HG02610 (cell line): ENCODE measurements at regions not wholly inside any gene's neighbourhood (a gene's known extent, or its start where the extent isn't known, plus 50 kb on each side); places are given as distances from the start of the nearest gene placed in this dataset.

Experiments used
- ATAC-seq: cut with Tn5 transposase; IDR thresholded peaks from one replicate; pipeline ENCODE4 v1.9.1; 2021; ENCODE audit warnings: mild to moderate bottlenecking, moderate library complexity; ENCODE audit not compliant: unreplicated experiment

DNA sequence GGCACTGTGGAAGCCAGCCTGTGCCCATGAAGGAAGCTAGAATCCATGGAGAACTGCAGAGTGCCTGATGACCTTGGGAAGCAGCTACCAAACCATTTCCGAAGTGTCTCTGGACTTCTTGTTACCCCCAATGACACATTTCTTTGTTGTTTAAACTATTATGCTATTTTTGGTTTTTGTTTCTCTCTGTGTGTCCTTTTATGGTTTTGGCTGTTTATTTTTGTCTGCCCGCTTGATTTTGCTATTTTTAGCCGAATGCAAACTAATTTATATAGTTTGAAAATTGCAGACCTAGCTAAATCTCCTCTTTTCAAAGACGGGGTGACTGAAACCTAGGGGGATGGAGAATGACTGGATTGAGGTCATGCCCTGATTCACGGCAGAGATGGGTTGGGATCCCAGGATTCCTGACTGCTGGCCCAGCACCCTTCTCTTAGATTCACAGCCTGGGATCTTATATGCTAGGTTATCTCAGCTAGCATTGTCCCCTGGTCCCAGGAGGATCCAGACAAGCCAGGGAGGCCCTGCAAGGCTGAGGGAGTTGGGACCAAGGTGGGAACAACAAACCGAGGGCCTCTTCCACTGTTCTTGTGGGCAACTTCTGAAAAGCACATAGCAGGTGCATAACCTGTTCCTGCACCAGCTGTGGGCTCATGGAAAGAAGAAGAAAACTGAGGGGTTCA lies 116.3 kb upstream of the HAAO start:
- no peak for ATAC-seq

DNA sequence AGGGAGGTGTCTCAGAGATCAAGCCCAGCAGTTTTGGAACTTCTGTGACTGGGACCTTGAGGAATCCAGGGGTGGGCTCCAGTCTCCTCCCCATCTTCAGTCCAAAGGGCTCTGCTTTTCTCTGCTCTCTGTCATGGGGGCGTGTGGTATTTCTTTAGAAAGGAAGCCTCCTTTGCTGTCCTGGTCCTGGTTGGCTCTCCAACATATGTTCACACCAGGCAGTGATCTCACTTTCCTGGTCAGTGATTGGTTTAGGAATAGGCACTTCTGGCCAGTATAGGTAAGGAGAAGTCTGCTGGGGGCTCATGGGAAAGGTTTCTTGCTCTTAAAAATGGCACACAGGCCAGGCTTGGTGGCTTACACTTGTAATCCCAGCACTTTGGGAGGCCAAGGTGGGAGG lies 115.5 kb upstream of the HAAO start:
- ATAC-seq: no peak

DNA sequence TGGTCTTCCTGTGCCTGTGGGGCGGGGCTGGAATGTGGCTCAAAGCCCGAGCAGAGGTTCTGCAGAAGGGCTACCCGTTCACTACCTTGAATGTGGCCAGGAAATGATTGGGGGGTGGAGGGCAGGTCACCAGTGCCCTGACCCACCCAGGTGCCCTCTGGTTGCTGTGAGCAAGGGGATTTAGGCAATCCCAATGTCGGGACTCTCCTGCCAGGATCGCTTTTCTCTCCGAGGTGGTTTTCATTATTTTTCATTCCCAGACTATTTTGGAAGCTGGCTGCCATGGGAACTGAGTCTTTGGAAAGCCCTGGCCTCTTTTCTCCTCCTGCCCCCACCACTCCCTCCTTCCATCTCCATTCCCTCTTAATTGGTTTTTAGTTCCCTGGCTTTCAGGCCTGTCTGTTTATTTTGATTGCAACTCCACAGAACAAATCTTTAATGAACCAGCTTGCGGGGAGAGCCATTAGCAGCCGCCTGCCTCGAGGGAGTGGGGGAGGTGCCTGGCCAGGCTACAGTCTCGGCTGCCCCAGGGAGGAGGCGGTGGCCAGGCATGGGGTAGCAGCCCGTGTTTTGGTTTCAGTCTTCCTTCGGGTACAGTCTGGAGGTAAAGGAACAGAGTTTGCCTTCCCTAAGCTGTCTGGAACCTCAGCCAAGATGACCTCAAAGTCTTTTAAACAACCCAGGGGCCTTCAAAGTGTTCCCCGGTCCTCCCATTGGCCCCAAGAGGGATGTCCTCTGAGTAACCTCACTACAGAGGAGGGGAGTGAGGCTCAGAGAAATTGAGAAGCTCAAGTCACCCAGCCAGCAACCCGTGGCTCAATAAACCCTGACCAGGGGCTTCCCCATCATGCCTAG lies 114.4 kb upstream of the HAAO start:
- no peak for ATAC-seq

DNA sequence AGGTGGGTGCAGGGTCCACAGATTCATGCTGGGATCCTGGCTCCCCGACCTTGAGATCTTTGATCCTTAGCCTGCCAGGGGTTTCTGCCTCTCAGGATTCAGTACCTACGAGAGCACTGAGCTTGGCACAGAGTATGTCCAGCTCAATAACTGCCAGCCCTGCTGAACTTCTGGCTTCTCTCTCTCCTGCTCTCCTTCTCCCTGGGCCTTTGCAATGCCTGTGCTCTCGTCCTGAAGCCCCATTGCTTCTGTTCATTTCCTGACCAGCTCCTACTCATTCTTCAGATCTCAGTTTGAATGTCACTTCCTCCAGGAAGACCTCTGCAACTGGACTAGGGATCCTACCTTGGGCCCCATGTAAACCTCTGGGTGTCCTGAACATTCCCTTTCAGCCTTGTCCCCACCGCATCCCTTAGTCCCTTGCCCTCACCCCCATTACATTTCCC lies 113.8 kb upstream of the HAAO start:
- ATAC-seq: no peak

DNA sequence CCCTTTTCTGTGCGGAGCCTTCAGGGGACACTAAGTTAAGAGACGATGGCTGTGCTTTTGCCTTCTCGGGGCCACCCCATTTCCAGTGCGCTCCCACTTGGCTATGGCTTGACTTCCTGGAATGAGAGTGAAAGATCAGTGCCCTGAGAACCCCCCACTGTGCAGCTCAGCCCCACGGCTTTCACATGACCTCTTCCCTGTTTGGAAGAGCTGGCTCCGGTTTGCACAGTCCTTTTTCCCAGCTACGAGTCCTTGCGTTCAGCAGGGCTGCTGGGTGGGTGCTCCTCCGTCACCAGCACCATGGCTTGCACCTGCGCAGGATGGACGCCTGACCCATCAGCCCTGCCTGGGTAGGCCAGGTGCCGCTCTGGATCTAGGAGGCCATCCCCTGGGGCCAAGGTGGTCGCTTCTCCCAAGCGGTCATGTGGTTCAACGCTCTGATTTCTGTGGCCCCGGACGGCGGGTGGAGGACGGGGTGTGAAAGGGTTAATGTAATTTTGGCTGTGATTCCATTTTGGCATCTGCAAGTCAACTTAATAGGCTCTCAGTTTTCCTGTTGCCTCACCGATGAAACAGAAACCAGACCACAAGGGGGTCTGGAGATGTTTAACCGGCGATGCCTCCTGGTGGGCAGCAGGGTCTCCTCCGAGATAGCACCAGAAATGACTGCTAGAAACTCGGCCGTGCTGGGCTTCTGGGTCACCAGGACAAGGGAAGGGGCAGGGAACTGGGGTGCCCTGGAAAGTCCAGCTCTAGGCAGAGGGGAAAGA lies 113.1 kb upstream of the HAAO start:
- no peak for ATAC-seq

DNA sequence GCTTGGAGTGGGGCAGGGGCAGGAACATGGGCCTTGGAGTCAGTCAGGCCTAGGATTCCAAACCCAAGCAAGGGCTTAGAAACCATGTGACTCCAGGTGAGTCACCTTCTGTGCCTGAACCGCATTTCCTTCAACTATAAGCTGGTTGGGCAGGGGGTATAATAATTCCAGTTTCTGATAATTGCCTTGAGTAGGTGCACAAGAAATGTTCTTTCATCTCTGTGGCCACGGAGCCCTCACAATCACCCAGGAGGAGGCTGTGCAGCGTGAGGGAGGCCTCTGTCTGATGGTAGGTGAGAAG lies 112.1 kb upstream of the HAAO start:
- ATAC-seq: no peak

DNA sequence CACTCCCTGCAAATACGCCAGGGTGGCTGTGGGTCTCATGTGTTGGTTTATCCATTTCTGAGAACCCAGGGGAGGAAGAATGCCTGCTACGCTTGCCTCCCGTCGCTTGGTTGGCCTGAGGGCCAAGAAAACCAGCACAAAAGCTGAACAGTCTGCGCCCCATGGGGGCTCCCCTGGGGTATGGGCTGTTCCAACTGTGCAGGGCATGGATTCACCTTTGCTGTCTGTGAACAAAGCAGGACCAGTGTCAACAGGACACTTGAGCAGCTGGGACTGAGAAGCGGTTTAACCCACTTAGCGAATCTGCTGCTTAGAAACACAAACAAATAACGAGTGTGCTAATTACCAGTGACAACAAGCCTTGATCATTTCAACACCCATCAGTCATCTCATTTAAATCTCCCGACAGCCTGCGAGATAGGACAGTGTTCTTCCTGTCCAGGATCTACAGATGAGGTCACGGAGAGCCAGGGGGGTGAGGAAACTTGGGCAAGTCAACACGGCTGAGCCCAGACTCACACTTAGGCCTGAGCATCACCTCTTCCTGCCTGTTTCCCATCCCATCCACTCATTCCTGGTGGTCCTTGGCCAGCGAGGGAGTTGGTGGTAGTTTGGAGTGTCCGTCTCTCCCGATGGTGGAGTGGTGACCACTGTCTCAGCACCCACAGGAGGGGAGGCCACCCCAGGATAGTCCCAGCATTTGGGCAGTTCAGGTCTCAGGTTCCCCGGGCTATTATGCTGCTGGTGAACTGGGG lies 111.6 kb upstream of the HAAO start:
- no peak for ATAC-seq

DNA sequence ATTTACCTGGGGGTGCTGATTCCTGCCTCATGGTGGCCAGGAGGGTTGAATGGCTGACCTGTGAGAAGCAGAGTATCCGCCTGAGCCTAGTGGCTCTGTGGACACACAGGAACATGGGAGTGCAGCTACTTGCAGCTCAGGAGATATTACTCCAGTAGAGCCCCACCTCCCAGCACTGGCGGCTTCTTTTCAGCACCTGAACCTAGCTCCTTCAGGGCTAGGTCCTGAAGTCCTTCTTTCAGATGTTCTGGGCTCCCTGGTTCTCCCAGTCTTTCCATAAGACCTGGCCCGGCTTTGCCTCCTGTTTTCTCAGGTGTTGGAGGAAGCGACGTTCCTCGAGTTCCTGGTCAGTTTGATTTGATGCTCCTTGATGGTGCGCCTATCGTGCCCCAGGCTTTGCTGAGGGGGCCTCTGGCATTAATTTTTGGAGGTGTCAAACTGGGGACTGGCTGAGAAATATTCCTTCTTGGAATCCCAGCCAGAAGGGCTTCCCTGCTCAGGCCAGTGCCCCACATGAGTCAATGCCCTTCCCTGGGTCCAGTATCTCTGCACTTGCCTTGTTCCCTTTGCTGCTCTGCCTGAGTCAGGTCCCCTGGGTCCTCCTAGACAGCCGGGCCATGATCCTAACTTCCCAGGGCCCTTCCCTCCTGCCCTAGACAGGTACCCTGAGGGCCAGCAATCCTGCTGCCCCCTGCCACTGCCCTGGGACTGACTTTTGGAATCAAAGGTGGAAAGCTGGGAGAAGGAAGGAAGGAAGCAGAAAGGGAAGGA lies 110.7 kb upstream of the HAAO start:
- ATAC-seq: no peak

DNA sequence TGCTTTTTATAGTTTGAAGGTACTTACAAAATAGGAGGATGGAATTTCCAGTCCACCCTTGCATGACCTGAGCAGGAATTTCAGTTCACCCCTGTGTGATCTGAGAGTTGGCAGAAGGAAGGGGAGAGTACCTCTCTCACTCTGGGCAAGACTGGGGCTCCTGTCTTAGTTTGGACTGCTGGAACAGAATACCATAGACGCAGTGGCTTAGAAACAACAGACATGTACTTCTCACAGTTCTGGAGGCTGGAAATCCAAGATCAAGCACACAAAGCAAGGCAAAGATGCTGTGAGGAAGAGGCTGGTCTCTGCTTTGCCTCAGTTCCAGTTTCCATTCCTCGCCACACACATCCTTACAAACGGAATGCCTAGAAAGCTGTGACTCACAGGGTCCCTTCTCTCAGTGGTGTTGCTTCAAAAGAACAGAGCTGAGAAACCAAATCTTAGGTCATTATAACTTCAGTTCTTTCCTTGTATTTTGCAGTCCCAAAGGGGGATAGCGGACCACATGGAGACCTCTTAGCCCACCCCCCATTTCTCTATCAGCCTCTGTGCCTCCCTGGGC lies 108.8 kb upstream of the HAAO start:
- no peak for ATAC-seq

DNA sequence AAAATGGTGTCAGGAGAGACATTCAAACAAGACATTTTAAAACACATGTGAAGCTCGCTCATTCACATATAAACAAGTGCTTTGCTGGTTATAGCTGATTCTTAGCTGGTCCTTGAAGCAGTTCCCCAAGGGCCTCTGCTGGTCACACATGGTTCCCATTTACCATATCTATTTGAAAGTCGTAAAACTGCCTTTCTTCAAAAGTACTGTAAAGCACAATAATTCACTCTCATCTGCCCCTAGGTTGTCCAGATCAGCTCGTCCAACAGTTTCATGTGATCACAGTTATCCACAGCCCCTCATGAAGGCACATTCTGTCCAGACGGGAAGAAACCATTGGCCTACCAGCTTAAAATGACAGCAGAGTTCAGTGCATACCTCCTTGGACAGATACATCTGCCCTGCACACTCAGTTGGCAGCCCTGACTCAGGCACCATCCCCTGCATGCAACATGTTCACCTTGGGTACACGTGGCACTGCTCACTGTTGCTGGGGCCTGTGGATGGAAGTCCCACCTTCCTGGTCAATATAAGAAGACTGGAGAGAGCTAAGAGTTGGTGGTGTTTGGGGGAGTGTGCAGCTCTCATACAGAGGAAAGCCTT lies 108.0 kb upstream of the HAAO start:
- no peak for ATAC-seq

DNA sequence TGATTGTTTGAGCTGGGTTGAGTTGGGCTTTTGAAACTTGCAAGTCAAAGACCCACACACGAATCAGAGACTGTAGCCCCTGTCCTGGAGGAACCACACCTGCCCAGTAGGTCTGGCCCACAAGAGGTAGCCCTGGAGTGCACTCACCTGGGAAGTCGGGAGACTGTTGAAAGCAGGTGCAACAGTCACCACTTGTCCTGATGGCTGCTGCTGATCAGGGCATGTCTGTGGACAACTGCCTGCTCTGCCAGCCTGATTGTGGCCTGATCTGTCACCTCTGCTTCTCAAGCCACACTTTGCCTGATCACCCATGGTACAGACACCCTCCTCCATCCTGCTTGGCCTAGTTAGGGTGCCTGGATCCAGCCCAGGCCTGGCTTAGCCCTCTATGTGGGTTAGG lies 105.0 kb upstream of the HAAO start:
- no peak for ATAC-seq

DNA sequence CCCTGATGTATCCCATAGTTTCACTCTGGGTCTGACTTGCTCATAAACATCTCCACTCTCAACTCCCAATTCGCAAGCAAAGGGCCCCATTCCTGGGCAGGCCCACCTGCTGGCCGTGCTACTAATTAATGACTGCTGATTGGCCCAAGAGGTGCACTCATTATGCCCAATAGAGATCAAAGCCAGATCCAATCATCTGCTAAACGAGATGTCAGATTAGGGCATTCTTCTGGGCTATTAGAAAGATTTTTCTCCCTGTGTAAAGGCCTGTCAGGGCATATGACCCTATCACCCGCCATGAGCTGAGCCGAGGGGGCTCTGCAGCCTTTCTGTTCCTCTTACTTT lies 103.4 kb upstream of the HAAO start:
- no peak for ATAC-seq

DNA sequence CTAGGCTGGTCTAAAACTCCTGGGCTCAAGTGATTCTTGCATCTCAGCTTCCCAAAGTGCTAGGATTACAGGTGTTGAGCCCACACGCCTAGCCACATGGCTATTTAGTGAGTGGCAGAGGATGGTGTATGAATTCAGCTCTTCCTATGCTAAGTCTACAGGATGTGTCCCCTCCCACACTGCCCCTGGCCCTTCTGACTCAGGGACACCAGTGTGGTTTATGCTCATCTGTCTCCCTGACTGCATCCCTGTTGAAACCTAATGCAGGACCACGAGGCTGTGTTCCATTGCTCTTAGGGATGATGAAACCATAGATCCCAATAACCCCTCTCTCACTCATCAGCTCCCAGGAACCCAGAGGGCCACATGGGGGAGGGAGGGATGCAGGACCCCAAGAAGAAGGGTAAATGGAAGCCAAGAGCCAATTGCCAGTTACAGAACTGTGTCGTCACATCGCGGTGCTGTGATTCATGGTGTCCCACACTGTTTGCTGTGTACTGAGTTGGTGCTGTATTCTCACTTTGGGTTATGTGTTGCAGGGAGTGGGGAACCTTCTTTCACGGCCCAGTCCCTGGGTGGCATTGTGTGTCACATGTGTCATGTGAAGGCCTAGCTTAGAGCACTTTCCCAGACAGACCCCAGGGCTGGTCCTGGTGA lies 102.9 kb upstream of the HAAO start:
- ATAC-seq: no peak

DNA sequence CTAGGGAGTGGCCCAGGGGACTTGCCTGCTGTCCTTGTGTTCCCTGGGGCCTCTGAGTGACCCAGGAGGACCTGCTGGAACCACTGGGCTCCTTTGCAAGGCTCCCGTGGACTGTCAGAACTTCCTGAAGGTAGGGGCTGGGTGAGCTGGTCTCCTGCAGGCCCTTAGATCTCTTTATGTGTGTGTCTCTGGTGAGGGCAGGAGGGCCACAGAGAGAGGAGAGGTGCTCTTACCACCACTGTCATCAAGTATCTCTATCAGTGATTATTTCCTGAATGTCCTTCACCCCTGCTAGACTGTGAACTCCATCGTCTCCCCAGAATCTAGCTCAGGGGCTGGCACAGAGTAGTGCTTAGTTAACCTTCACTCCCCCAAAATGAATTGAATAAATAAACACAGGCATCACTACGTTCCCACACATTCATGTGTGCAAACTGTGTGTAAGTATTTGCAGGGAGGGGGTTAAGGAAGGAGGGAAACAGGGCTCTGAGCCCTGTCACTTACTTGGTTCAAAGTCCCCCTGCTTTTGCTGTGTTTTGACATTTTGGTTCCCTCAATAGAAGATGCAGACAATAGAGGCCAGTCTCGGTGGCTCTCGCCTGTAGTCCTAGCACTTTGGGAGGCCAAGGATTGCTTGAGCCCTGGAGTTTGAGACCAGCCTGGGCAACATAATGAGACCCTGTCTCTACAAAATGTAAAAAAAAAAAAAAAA lies 100.8 kb upstream of the HAAO start:
- no peak for ATAC-seq

DNA sequence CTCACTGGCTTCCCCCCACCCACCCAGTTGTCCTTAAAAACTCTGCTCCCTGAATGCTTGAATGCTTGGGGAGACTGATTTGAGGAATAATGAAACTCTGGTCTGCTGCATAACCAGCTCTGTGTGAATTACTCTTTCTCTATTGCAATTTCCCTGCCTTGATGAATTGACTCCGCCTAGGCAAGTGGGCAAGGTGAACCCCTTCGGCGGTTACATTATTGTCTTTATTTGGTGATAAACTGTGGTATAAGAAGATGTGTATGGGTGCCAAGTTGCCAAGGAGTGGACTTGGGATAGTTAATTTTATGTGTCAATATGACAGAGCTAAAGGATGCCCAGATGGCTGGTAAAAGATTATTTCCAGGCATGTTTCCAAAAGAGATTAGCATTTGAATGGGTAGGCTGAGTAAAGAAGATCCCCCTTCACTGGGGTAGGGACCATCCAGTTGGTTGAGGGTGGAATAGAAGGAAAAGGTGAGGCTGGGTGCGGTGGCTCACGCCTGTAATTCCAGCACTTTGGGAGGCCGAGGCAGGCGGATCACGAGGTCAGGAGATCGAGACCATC lies 98.5 kb upstream of the HAAO start:
- ATAC-seq: no peak

DNA sequence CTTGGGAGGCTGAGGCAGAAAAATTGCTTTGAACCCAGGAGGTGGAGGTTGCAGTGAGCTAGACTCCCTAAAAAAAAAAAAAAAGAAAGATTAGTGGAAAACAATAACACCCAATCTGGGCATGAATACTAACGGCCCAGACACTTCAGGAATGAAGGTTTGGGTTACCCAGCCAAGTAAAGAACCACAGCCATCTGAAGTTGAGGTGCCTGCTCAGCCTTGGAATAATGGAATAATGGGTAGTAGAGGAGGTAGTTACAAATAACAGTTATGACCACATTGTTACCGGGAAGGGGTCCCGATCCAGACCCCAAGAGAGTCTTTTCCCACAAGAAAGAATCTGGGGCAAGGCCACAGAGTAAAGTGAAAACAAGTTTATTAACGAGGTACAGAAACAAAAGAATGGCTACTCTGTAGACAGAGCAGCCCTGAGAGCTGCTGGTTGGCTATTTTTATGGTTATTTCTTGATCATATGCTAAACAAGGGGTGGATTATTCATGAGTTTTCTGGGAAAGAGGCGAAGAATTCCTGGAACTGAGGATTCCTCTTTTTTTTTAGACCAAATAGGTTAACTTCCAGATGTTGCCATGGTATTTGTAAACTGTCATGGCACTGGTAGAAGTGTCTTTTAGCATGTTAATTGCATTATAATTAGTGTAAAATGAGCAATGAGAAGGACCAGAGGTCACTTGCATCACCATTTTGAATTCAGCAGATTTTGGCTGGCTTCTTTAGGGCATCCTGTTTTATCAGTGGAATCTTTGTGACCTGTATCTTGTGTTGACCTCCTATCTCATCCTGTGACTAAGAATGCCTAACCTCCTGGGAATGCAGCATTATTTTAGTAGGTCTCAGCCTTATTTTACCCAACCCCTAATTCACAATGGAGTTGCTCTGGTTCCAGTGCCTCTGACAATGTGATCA lies 96.2 kb upstream of the HAAO start:
- no peak for ATAC-seq

DNA sequence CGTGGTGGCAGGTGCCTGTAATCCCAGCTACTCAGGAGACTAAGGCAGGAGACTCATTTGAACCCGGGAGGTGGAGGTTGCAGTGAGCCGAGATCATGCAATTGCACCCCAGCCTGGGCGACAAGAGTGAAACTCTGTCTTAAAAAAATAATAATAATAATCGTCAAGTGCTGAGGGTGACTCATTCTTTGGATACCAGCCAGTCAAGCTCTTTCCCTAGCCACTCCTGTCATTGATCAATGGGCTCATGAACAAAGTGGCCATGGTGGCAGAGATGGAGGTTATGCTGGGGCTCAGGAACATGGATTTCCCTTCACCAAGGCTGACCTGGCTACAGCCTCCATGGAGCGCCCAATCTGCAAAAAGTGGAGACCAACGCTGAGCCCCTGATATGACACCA lies 94.5 kb upstream of the HAAO start:
- ATAC-seq: no peak
